UCSD-AML1 (cell line): ENCODE measurements at regions not wholly inside any gene's neighbourhood (a gene's known extent, or its start where the extent isn't known, plus 50 kb on each side); places are given as distances from the start of the nearest gene placed in this dataset.

Experiments
- DNase-seq: peaks from one replicate; lab custom pipeline; 2025; ENCODE audit not compliant: unreplicated experiment; lab: John Stamatoyannopoulos, UW

GRCh38 chr4:115850799-115851509, 737.5 kb upstream of the NDST4 start:
- DNase-seq: peak; percentile 9

GRCh38 chr4:115844180-115844579, 730.8 kb upstream of the NDST4 start:
- DNase-seq: no peak

GRCh38 chr4:115841871-115842270, 728.5 kb upstream of the NDST4 start:
- DNase-seq: no peak

GRCh38 chr4:115834441-115834840, 721.0 kb upstream of the NDST4 start:
- no peak for DNase-seq

- no peak for DNase-seq
Measured at GRCh38 chr4:115824630-115825029, 711.2 kb upstream of the NDST4 start.

- DNase-seq: no peak
Measured at GRCh38 chr4:115803825-115804224, 690.4 kb upstream of the NDST4 start.

- no peak for DNase-seq
Measured at GRCh38 chr4:115790812-115791211, 677.4 kb upstream of the NDST4 start.

GRCh38 chr4:115781528-115782146, 668.2 kb upstream of the NDST4 start:
- DNase-seq: peak; percentile 21

- DNase-seq: no peak
Measured at GRCh38 chr4:115780835-115781234, 667.4 kb upstream of the NDST4 start.

- no peak for DNase-seq
Measured at GRCh38 chr4:115780268-115780667, 666.8 kb upstream of the NDST4 start.

GRCh38 chr4:115770046-115770543, 656.7 kb upstream of the NDST4 start:
- no peak for DNase-seq

- DNase-seq: no peak
Measured at GRCh38 chr4:115769396-115769795, 656.0 kb upstream of the NDST4 start.

- DNase-seq: no peak
Measured at GRCh38 chr4:115763051-115763450, 649.6 kb upstream of the NDST4 start.

- no peak for DNase-seq
Measured at GRCh38 chr4:115759231-115759630, 645.8 kb upstream of the NDST4 start.

- no peak for DNase-seq
Measured at GRCh38 chr4:115749404-115749803, 636.0 kb upstream of the NDST4 start.

GRCh38 chr4:115740806-115741205, 627.4 kb upstream of the NDST4 start:
- DNase-seq: no peak

GRCh38 chr4:115729739-115730266, 616.4 kb upstream of the NDST4 start:
- no peak for DNase-seq

GRCh38 chr4:115723621-115724020, 610.2 kb upstream of the NDST4 start:
- no peak for DNase-seq

GRCh38 chr4:115720611-115721010, 607.2 kb upstream of the NDST4 start:
- no peak for DNase-seq

GRCh38 chr4:115711575-115711974, 598.2 kb upstream of the NDST4 start:
- DNase-seq: peak; percentile 3

- no peak for DNase-seq
Measured at GRCh38 chr4:115688961-115689360, 575.5 kb upstream of the NDST4 start.

GRCh38 chr4:115687052-115687755, 573.8 kb upstream of the NDST4 start:
- no peak for DNase-seq
